GM19395 (cell line): ENCODE measurements at regions not wholly inside any gene's neighbourhood (a gene's known extent, or its start where the extent isn't known, plus 50 kb on each side); places are given as distances from the start of the nearest gene placed in this dataset.

Experiments used
- ATAC-seq: cut with Tn5 transposase; IDR thresholded peaks from one replicate; pipeline ENCODE4 v1.9.1; 2021; ENCODE audit warnings: mild to moderate bottlenecking, moderate library complexity; ENCODE audit not compliant: unreplicated experiment

- no peak for ATAC-seq
Observed at GRCh38 chr2:128903637-128904036, 585.0 kb upstream of the HS6ST1 start.

GRCh38 chr2:128911276-128911675 is 592.6 kb upstream of the HS6ST1 start:
- no peak for ATAC-seq

- ATAC-seq, result no peak
Observed at GRCh38 chr2:128914320-128914719, 595.7 kb upstream of the HS6ST1 start.

- ATAC-seq, result no peak
Observed at GRCh38 chr2:128921751-128922150, 603.1 kb upstream of the HS6ST1 start.

- ATAC-seq, result no peak
Observed at GRCh38 chr2:128922154-128922553, 603.5 kb upstream of the HS6ST1 start.

GRCh38 chr2:128925631-128926030 is 607.0 kb upstream of the HS6ST1 start:
- ATAC-seq, result no peak

- no peak for ATAC-seq
Observed at GRCh38 chr2:128930101-128930500, 611.4 kb upstream of the HS6ST1 start.

- no peak for ATAC-seq
Observed at GRCh38 chr2:128940378-128940777, 621.7 kb upstream of the HS6ST1 start.

- no peak for ATAC-seq
Observed at GRCh38 chr2:128941751-128942150, 623.1 kb upstream of the HS6ST1 start.

GRCh38 chr2:128949360-128949759 is 630.7 kb upstream of the HS6ST1 start:
- ATAC-seq, result no peak

- ATAC-seq, result no peak
Observed at GRCh38 chr2:128950758-128951157, 632.1 kb upstream of the HS6ST1 start.

- no peak for ATAC-seq
Observed at GRCh38 chr2:128958241-128958640, 639.6 kb upstream of the HS6ST1 start.

GRCh38 chr2:128967646-128968045 is 649.0 kb upstream of the HS6ST1 start:
- no peak for ATAC-seq

GRCh38 chr2:128969374-128969773 is 650.7 kb upstream of the HS6ST1 start:
- no peak for ATAC-seq

GRCh38 chr2:128970332-128971116 is 651.9 kb upstream of the HS6ST1 start:
- ATAC-seq, result no peak

GRCh38 chr2:128973566-128973965 is 654.9 kb upstream of the HS6ST1 start:
- ATAC-seq, result no peak

GRCh38 chr2:128978212-128978611 is 659.5 kb upstream of the HS6ST1 start:
- ATAC-seq, result no peak

GRCh38 chr2:128979182-128979581 is 660.5 kb upstream of the HS6ST1 start:
- no peak for ATAC-seq

GRCh38 chr2:128980475-128980874 is 661.8 kb upstream of the HS6ST1 start:
- no peak for ATAC-seq

GRCh38 chr2:128981353-128981752 is 662.7 kb upstream of the HS6ST1 start:
- no peak for ATAC-seq

- ATAC-seq, result no peak
Observed at GRCh38 chr2:128982001-128982400, 663.3 kb upstream of the HS6ST1 start.

- ATAC-seq, result no peak
Observed at GRCh38 chr2:128982670-128983069, 664.0 kb upstream of the HS6ST1 start.

GRCh38 chr2:128983094-128983493 is 664.4 kb upstream of the HS6ST1 start:
- ATAC-seq, result no peak
